HG03432 (cell line): ENCODE measurements at regions not wholly inside any gene's neighbourhood (a gene's known extent, or its start where the extent isn't known, plus 50 kb on each side); places are given as distances from the start of the nearest gene placed in this dataset.
"Not testable (repeated sequence)": the region's sequence is repeated elsewhere in the genome, so short reads cannot be mapped to it uniquely, and the experiment has no call there.

Experiments
- ATAC-seq: cut with Tn5 transposase; IDR thresholded peaks from one replicate; pipeline ENCODE4 v1.9.1; 2021; ENCODE audit warnings: mild to moderate bottlenecking, moderate library complexity; ENCODE audit not compliant: unreplicated experiment

DNA sequence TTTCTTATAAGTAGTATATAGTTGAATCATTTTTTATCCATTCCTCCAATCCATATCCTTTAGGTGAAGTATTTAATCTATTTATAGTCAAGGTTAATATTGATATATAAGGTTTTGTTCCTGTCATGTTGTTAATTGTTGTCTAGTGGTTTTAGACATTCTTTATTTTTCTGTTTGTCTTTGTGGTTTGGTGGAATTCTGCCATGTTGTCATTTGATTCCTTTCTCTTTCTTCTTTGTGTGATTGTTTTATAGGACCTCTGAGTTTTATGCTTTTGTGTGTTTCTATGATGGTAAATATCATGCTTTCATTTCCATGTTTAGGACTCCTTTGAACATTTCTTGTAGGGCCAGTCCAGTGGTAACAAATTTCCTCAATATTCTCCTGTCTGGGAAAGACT, 450.3 kb upstream of the BTBD3 start:
- no peak for ATAC-seq

- ATAC-seq: no peak
Observed at GRCh38 chr20:11468880-11469279, 448.8 kb upstream of the BTBD3 start.

- no peak for ATAC-seq
Observed at GRCh38 chr20:11469795-11470435, 447.8 kb upstream of the BTBD3 start.

- ATAC-seq: no peak
Observed at GRCh38 chr20:11473983-11474382, 443.7 kb upstream of the BTBD3 start.

GRCh38 chr20:11483697-11484096, 434.0 kb upstream of the BTBD3 start:
- no peak for ATAC-seq

- peak; percentile 43 for ATAC-seq
Observed at GRCh38 chr20:11484479-11484878, 433.2 kb upstream of the BTBD3 start.

DNA sequence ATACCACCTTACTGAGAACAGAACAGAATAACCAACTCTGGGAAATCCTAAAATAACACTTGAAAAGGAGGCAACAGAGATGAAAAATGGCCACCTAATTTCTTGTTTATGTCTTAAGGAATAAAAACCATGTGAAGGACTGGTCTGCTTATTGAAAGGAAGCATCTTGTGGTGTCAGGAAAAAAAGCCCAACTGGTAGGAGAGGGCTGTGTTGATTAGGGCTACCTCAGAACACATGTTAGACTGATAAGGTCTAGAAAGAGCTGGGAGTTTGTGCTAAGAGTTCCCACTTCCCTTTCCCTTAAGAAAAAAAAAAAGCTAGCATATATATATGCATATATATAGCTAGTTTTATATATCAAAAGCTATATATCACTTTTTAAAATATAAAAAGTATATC, 425.3 kb upstream of the BTBD3 start:
- no peak for ATAC-seq

GRCh38 chr20:11492846-11493245, 424.8 kb upstream of the BTBD3 start:
- no peak for ATAC-seq

DNA sequence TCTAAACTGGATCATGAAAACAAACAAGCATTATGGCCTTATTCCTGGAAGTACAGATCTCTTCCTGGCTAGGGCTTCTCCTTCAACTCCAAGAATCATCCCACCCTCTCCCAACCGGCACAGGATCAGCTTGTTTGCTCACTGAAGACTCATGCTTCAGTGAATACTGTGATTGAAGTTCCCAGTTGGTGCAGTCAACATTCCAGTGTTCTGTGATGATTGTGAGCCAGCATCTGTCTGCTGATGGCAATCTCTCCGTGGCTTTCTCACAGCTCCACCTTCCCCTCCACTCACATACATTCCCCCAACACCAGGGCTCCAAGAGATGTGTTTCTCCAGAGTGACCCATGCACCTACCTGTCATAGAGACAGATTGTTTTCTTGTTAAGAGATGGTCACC, 421.3 kb upstream of the BTBD3 start:
- ATAC-seq: no peak

DNA sequence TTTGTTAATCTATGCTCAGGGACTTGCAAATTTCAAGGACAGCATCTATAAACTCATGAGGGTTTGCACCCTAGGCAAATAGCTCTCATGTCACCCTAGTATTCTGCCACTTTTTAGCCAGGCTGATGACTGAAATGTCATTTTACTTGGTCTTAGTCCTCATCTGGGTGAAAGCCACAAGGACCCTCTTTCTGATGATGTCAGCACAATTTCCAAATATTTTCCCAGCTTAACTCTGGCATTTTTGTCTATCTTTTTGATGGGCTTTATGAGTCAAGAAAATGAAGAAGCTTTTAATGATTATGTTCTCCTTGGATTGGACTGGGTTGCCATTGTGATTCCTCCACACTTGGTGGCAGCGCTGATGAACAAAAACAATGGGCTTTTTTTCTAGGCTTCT, 420.1 kb upstream of the BTBD3 start:
- no peak for ATAC-seq

DNA sequence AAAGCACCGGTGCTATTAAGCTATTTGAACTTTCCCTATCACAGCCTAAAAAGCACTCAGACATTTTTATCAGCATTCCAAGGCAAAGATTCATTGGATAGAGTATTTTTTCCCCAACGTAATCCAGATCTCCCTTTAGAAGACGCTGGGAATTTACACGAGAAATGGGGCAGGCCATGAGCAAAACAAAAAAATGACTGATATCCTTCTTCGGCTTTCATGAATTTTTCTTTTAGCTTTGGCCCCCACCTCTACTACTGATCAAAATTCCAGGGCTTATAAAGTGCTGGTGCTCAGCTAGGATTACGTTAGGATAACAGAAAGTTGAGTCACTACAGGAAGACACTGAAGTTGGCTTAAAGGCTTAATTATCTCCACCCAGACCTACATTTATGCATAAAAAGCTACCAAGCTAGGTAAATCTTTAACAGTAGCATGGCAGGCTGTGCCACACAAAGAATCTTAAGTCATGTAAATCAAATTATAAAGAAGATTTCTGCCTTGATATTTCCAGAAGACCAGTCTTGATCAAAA, 418.5 kb upstream of the BTBD3 start:
- ATAC-seq: no peak

DNA sequence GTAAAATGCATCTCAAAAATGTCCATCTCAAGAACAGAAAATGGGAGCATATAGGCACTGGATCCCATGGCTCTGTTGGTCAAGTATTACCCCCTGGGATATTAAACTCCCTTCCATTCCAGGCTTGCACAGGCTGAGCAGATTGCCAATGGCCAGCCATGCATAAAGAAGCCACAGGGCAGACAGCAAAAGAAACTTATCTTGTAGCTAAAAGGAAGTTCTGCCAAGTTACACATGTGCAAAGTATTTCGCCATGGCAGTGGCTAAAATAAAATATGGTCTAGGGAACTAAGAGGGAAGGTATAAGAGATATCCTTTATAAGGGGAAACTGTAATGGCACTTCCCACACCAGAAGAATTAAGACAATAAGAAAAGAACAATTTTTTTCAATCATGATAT, 415.6 kb upstream of the BTBD3 start:
- ATAC-seq: no peak

GRCh38 chr20:11502671-11503070, 415.0 kb upstream of the BTBD3 start:
- no peak for ATAC-seq

GRCh38 chr20:11509776-11510175, 407.9 kb upstream of the BTBD3 start:
- no peak for ATAC-seq

DNA sequence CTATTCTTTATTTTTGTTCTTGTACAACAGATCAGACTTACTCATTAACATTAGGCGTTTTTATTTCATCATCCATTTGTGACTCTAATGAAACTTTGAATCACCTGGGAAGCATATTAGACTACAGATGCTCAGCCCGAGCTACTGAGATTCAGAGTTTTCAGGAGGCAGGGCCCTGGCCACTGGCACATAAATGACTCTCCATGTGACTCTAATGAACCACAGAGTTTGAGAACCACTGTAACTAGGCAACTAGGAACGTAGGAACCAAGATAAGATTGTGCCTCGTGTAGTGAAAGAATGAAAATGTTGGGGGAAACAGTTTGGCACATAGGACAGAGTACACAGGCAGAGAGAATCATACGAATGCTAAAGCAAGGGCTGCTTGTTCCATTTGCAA, 405.9 kb upstream of the BTBD3 start:
- ATAC-seq: no peak

GRCh38 chr20:11513241-11513745, 404.4 kb upstream of the BTBD3 start:
- ATAC-seq: not testable (repeated sequence)

DNA sequence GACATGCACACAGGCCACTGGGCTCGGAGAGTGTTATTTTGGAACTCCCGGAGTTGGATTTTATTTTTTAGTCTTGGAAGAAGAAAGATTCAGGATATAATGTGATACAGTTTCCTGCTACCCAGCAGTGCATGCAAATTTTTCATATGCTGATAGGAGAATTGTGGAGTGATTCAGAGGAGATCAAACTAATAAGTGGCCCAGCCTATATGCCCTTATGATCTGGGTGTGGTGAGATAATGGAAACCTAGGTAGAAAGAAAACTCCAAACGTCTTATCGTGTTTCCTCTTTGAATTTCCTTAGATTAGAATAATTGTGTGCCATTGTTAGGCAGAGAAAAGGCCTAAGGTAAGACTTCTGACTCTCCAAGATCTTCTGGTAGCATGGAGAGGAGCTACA, 401.2 kb upstream of the BTBD3 start:
- no peak for ATAC-seq

DNA sequence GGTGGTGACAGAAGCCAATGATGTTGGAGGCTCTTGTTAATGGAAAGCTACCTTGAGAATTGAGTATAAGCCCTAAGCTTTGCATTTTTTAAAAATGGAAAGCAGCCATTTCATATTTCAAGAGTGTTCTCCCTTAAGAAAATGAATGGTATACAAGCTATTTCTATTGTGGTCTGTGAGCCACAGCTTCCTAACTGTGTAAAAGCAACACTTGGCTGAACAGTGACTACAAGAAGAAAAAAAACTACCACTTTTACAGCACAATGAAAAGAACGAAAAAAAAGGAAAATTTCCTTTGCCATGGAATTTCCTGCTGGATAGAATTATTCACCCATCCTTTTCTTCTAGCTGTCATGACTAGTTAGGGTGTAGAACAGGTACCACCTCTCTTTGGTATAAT, 397.1 kb upstream of the BTBD3 start:
- no peak for ATAC-seq

GRCh38 chr20:11521476-11522365, 396.0 kb upstream of the BTBD3 start:
- no peak for ATAC-seq

GRCh38 chr20:11522366-11522741, 395.3 kb upstream of the BTBD3 start:
- no peak for ATAC-seq

GRCh38 chr20:11529047-11529446, 388.6 kb upstream of the BTBD3 start:
- ATAC-seq: no peak

DNA sequence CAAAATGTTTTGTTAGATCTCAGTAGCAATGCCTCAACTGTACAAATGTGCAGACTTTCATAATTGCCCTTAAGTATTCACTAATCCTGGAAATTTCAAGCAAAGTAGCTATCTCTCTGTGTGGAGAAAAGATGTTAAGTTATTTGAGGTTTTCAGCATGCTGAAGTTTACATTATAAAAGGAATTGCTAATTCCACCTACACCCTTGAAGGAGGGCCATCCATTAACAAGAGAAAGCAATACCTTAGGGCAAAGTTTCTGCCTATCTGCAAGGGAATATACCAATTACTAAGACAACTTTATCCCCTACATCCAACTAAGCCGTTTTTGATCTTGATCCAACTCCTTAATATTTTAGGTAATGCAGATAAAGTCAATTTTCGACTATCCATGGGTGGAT, 380.7 kb upstream of the BTBD3 start:
- no peak for ATAC-seq
